HUES6 (cell line): ENCODE measurements at regions not wholly inside any gene's neighbourhood (a gene's known extent, or its start where the extent isn't known, plus 50 kb on each side); places are given as distances from the start of the nearest gene placed in this dataset.

Source experiments
- H3K27ac ChIP-seq: 2 replicates; pipeline ENCODE4 v1.7.0; 2013; ENCODE audit warnings: low read depth, mild to moderate bottlenecking, low read length, inconsistent platforms
- H3K27me3 ChIP-seq: 2 replicates; pipeline ENCODE4 v1.6.1; 2013; ENCODE audit warnings: low read length; ENCODE audit not compliant: control insufficient read depth, insufficient read depth
- H3K36me3 ChIP-seq: 2 replicates; pipeline ENCODE4 v1.6.1; 2013; ENCODE audit warnings: low read length; ENCODE audit not compliant: control insufficient read depth, insufficient read depth
- H3K4me1 ChIP-seq: 2 replicates; pipeline ENCODE4 v1.6.1; 2013; ENCODE audit warnings: low read length; ENCODE audit not compliant: control insufficient read depth, insufficient read depth
- H3K4me3 ChIP-seq: 2 replicates; pipeline ENCODE4 v1.5.1; 2013; ENCODE audit warnings: low read depth, low read length
- H3K9ac ChIP-seq: one replicate; pipeline ENCODE4 v1.6.1; 2013; ENCODE audit warnings: mild to moderate bottlenecking, low read length
- H3K9me3 ChIP-seq: 2 replicates; pipeline ENCODE4 v1.6.1; 2013; ENCODE audit warnings: low read depth, low read length; ENCODE audit not compliant: control insufficient read depth, insufficient read depth

GRCh38 chr18:29681578-29681977 lies 1361.0 kb downstream of the DSC3 start:
- no peaks in the 10 kb centered on the region for H3K36me3 ChIP-seq

GRCh38 chr18:29664278-29665036 lies 1378.1 kb downstream of the DSC3 start:
- Histone ChIP-seq H3K4me3 (no peak overlapping the region), H3K9me3 (0 out of 2 replicates have a peak, but pooled peaks cover 3% of the 10 kb centered on the region), H3K27ac (no peak overlapping the region), H3K27me3 (no peaks in the 10 kb centered on the region), H3K4me1 (no peaks in the 10 kb centered on the region), H3K9ac (no peak overlapping the region), H3K36me3 (no peaks in the 10 kb centered on the region)

More at GRCh38 chr18:29681578-29681977, 1361.0 kb downstream of the DSC3 start:
- Histone ChIP-seq H3K9ac (no peak overlapping the region), H3K27ac (no peak overlapping the region), H3K9me3 (no peaks in the 10 kb centered on the region), H3K4me1 (no peaks in the 10 kb centered on the region), H3K27me3 (no peaks in the 10 kb centered on the region), H3K4me3 (no peak overlapping the region)

GRCh38 chr18:29661924-29662323 lies 1380.6 kb downstream of the DSC3 start:
- H3K9me3 ChIP-seq: 0 out of 2 replicates have a peak, but pooled peaks cover 3% of the 10 kb centered on the region
- no peaks in the 10 kb centered on the region for H3K27me3 ChIP-seq
- H3K27ac ChIP-seq: no peak overlapping the region
- H3K4me1 ChIP-seq: no peaks in the 10 kb centered on the region
- no peak overlapping the region for H3K9ac ChIP-seq
- no peaks in the 10 kb centered on the region for H3K36me3 ChIP-seq
- H3K4me3 ChIP-seq: no peak overlapping the region

- Histone ChIP-seq H3K4me1 (no peaks in the 10 kb centered on the region), H3K27me3 (no peaks in the 10 kb centered on the region), H3K4me3 (no peak overlapping the region), H3K9me3 (no peaks in the 10 kb centered on the region), H3K36me3 (no peaks in the 10 kb centered on the region), H3K9ac (no peak overlapping the region), H3K27ac (no peak overlapping the region)
Measured at GRCh38 chr18:29660777-29661176, 1381.8 kb downstream of the DSC3 start.

GRCh38 chr18:29653671-29654215 lies 1388.8 kb downstream of the DSC3 start:
- Histone ChIP-seq H3K36me3 (no peaks in the 10 kb centered on the region), H3K4me3 (no peak overlapping the region), H3K27ac (no peak overlapping the region), H3K9me3 (no peaks in the 10 kb centered on the region), H3K4me1 (no peaks in the 10 kb centered on the region), H3K27me3 (no peaks in the 10 kb centered on the region), H3K9ac (no peak overlapping the region)

- Histone ChIP-seq H3K4me1 (no peaks in the 10 kb centered on the region), H3K9me3 (no peaks in the 10 kb centered on the region), H3K9ac (no peak overlapping the region), H3K27ac (no peak overlapping the region), H3K27me3 (no peaks in the 10 kb centered on the region), H3K36me3 (no peaks in the 10 kb centered on the region), H3K4me3 (no peak overlapping the region)
Measured at GRCh38 chr18:29652797-29653196, 1389.7 kb downstream of the DSC3 start.

GRCh38 chr18:29651122-29651680 lies 1391.3 kb downstream of the DSC3 start:
- H3K27me3 ChIP-seq: no peaks in the 10 kb centered on the region
- H3K27ac ChIP-seq: no peak overlapping the region
- no peaks in the 10 kb centered on the region for H3K36me3 ChIP-seq
- H3K9ac ChIP-seq: no peak overlapping the region
- H3K9me3 ChIP-seq: no peaks in the 10 kb centered on the region
- no peak overlapping the region for H3K4me3 ChIP-seq
- H3K4me1 ChIP-seq: no peaks in the 10 kb centered on the region

GRCh38 chr18:29648891-29649290 lies 1393.7 kb downstream of the DSC3 start:
- no peaks in the 10 kb centered on the region for H3K27me3 ChIP-seq
- H3K9ac ChIP-seq: no peak overlapping the region
- no peak overlapping the region for H3K27ac ChIP-seq
- H3K36me3 ChIP-seq: no peaks in the 10 kb centered on the region
- no peak overlapping the region for H3K4me3 ChIP-seq
- H3K4me1 ChIP-seq: no peaks in the 10 kb centered on the region
- no peaks in the 10 kb centered on the region for H3K9me3 ChIP-seq

- Histone ChIP-seq H3K4me1 (no peaks in the 10 kb centered on the region), H3K36me3 (no peaks in the 10 kb centered on the region), H3K27ac (no peak overlapping the region), H3K9ac (no peak overlapping the region), H3K27me3 (no peaks in the 10 kb centered on the region), H3K9me3 (no peaks in the 10 kb centered on the region), H3K4me3 (no peak overlapping the region)
Measured at GRCh38 chr18:29647700-29648099, 1394.8 kb downstream of the DSC3 start.

GRCh38 chr18:29644276-29644675 lies 1398.3 kb downstream of the DSC3 start:
- Histone ChIP-seq H3K27me3 (no peaks in the 10 kb centered on the region), H3K4me1 (no peaks in the 10 kb centered on the region), H3K36me3 (no peaks in the 10 kb centered on the region), H3K27ac (no peak overlapping the region), H3K9me3 (no peaks in the 10 kb centered on the region), H3K9ac (no peak overlapping the region), H3K4me3 (no peak overlapping the region)

GRCh38 chr18:29629493-29630036 lies 1413.0 kb downstream of the DSC3 start:
- Histone ChIP-seq H3K4me1 (no peaks in the 10 kb centered on the region), H3K9ac (no peak overlapping the region), H3K36me3 (no peaks in the 10 kb centered on the region), H3K27ac (no peak overlapping the region), H3K9me3 (no peaks in the 10 kb centered on the region), H3K4me3 (no peak overlapping the region), H3K27me3 (no peaks in the 10 kb centered on the region)
